ENCODE measurements at regions not wholly inside any gene's neighbourhood (a gene's known extent, or its start where the extent isn't known, plus 50 kb on each side); places are given as distances from the start of the nearest gene placed in this dataset.
"Not testable (repeated sequence)": the region's sequence is repeated elsewhere in the genome, so short reads cannot be mapped to it uniquely, and the experiment has no call there.

DNA sequence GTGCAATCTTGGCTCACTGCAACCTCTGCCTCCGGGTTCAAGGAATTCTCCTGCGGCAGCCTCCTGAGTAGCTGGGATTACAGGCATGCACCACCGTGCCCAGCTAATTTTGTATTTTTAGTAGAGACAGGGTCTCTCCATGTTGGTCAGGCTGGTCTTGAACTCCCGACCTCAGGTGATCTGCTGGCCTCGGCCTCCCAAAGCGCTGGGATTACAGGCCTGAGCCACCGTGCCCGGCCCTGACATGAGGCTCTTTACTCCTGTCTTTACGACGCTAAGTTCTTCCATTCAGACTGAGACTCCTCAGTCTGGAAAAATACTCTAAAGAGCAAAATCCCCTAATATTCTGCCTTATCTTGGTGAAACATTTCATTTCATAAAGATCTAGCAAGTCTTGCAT lies 331.3 kb upstream of the SGO1 start:
- TF ChIP-seq, protein P1, sequence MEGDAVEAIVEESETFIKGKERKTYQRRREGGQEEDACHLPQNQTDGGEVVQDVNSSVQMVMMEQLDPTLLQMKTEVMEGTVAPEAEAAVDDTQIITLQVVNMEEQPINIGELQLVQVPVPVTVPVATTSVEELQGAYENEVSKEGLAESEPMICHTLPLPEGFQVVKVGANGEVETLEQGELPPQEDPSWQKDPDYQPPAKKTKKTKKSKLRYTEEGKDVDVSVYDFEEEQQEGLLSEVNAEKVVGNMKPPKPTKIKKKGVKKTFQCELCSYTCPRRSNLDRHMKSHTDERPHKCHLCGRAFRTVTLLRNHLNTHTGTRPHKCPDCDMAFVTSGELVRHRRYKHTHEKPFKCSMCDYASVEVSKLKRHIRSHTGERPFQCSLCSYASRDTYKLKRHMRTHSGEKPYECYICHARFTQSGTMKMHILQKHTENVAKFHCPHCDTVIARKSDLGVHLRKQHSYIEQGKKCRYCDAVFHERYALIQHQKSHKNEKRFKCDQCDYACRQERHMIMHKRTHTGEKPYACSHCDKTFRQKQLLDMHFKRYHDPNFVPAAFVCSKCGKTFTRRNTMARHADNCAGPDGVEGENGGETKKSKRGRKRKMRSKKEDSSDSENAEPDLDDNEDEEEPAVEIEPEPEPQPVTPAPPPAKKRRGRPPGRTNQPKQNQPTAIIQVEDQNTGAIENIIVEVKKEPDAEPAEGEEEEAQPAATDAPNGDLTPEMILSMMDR (IDR thresholded peaks at IDR 0.05) = not testable (repeated sequence)
- TF ChIP-seq POLR2A (IDR thresholded peaks at IDR 0.05) = not testable (repeated sequence)
